Muscle layer of colon (tissue), 2 donors: ENCODE measurements at regions not wholly inside any gene's neighbourhood (a gene's known extent, or its start where the extent isn't known, plus 50 kb on each side); places are given as distances from the start of the nearest gene placed in this dataset.
"Not testable (repeated sequence)": the region's sequence is repeated elsewhere in the genome, so short reads cannot be mapped to it uniquely, and the experiment has no call there.

ENCODE experiments used
- H3K27ac ChIP-seq: one replicate; pipeline ENCODE4 v1.7.0; 2013; ENCODE audit warnings: low read depth, mild to moderate bottlenecking, low read length, moderate library complexity
- H3K27me3 ChIP-seq, 2 donors: one replicate each; pipeline ENCODE4 v1.7.0; 2013; ENCODE audit warnings: low read length in 2 of 2, mild to moderate bottlenecking in 2 of 2; ENCODE audit not compliant: insufficient read depth in 2 of 2, control insufficient read depth in 1 of 2
- H3K36me3 ChIP-seq: one replicate; pipeline ENCODE4 v1.7.0; 2013; ENCODE audit warnings: mild to moderate bottlenecking, low read length; ENCODE audit not compliant: insufficient read depth
- H3K4me1 ChIP-seq: one replicate; pipeline ENCODE4 v1.7.0; 2013; ENCODE audit warnings: mild to moderate bottlenecking, low read length; ENCODE audit not compliant: insufficient read depth
- H3K4me3 ChIP-seq, 2 donors: one replicate each; pipeline ENCODE4 v1.7.0; 2013; ENCODE audit warnings: low read length in 2 of 2, low read depth in 1 of 2, mild to moderate bottlenecking in 1 of 2, moderate library complexity in 1 of 2
- H3K9ac ChIP-seq: one replicate; pipeline ENCODE4 v1.7.0; 2013; ENCODE audit warnings: low read length
- H3K9me3 ChIP-seq: one replicate; pipeline ENCODE4 v1.7.0; 2013; ENCODE audit warnings: mild to moderate bottlenecking, low read length
- donor health status: abdominal sarcoma.
- donor health status: Adenocarcinoma of cecum.

DNA sequence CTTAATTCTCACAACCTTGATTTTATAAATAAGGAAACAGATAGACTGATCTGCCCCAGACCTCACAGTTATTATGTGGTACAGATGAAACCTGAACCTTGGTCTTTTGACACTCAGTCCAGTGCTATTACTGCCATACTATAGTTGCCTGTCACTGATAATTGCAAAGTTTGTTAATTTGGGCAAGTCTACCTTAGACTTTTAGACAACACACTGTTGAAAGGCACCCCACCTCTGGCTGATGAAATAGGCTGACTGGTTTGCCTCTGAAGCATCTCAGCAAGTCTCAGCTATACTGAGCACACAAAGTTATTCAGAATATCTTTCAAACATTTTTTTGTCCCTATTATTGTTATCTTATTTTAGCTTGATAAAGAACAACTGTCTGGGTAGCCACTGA is 53.1 kb upstream of the MAP4 start:
- Histone ChIP-seq H3K36me3 (no peaks in the 10 kb centered on the region), H3K4me1 (peaks cover 24% of the 10 kb centered on the region), H3K9ac (no peak overlapping the region), H3K9me3 (no peaks in the 10 kb centered on the region), H3K4me3 (no peak overlapping the region), H3K27me3 (no peaks in the 10 kb centered on the region), H3K27ac (no peak overlapping the region)

DNA sequence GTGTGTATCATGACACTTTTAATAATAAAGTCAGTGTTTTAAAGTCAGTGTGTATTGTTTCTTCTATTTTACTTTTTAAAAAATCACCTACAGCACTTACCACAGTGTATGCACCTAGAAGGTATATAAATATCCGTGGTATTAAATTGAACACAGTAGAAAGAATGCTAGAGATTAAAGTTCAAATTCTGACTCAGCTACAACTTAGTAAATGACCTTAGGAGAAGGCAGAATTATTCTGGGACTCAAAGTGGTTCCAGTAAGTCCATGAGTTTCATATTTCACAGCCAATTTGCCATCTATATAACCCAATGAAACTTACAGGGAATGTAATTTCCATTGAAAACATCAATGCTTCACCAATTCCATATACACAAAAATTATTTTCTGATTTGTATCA is 52.7 kb upstream of the MAP4 start:
- H3K9me3 ChIP-seq: no peaks in the 10 kb centered on the region
- H3K4me1 ChIP-seq: peaks cover 29% of the 10 kb centered on the region
- H3K27me3 ChIP-seq: no peaks in the 10 kb centered on the region
- H3K36me3 ChIP-seq: no peaks in the 10 kb centered on the region
- no peak overlapping the region for H3K4me3 ChIP-seq
- no peak overlapping the region for H3K27ac ChIP-seq
- no peak overlapping the region for H3K9ac ChIP-seq

GRCh38 chr3:48068320-48068719 is 52.1 kb upstream of the MAP4 start:
- peaks cover 29% of the 10 kb centered on the region for H3K4me1 ChIP-seq
- not testable (repeated sequence) for H3K27ac ChIP-seq

GRCh38 chr3:48067271-48067670 is 51.1 kb upstream of the MAP4 start:
- Histone ChIP-seq H3K27ac (no peak overlapping the region), H3K36me3 (no peaks in the 10 kb centered on the region), H3K9me3 (no peaks in the 10 kb centered on the region), H3K27me3 (no peaks in the 10 kb centered on the region), H3K4me1 (peaks cover 29% of the 10 kb centered on the region), H3K4me3 (no peak overlapping the region), H3K9ac (no peak overlapping the region)

More at GRCh38 chr3:48068320-48068719, 52.1 kb upstream of the MAP4 start:
- not testable (repeated sequence) for H3K36me3 ChIP-seq, H3K27me3 ChIP-seq, H3K9ac ChIP-seq, H3K9me3 ChIP-seq, H3K4me3 ChIP-seq
